NCI-H82 (cell line): ENCODE measurements at regions not wholly inside any gene's neighbourhood (a gene's known extent, or its start where the extent isn't known, plus 50 kb on each side); places are given as distances from the start of the nearest gene placed in this dataset.
"Not testable (repeated sequence)": the region's sequence is repeated elsewhere in the genome, so short reads cannot be mapped to it uniquely, and the experiment has no call there.

Source experiments
- DNase-seq: peaks from one replicate; lab custom pipeline; 2025; lab: John Stamatoyannopoulos, UW

DNA sequence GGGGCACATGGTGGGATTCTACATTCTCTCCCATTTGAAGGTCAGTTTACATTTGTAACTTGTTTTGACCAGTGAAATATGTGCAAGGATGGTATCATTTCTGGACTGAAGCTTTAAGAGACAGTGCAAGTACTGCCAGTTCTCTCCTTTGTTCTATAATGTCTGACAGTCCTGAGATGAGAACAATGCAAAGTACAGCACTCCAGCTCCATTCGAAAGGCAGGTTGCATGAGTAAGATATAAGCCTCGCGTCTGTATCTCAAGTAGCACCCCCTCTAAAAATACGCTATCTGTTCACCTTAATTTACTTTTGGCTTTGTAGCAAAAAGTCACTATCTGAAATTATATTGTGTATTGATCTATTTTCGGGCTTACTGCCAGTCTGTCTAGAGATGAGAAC is 1122.2 kb upstream of the TMEM132C start:
- DNase-seq, result no peak

DNA sequence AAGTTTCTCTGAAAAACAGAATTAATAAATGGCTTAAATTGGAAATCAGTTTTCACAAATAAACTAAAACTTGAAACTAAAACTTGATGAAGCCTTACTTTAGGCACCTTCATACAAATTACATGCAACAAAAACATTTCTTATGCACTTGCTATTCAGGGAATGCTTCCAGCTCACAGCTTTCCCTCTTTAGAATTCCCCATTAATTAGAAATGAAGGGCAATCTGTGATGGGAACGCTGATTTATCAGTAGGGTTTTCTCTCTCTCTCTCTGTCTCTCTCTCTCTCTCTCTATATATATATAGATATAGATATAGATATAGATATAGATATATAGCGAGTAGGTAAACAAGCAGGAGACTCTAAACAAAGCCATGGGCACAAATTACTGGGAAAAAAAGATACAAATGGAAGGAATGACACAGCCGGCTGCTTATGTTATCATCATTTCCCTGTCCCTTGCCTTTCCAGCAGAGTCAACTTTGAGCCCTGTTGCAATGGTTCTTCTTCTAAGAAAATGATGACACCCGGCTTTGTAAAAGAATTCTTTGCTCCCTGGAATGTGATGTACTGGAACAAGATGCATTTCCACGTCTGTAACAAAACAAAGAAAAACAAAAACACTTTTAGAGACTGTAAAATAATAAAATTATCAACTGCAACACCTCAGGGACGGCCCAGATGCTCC is 1121.6 kb upstream of the TMEM132C start:
- peak; percentile 30 for DNase-seq

DNA sequence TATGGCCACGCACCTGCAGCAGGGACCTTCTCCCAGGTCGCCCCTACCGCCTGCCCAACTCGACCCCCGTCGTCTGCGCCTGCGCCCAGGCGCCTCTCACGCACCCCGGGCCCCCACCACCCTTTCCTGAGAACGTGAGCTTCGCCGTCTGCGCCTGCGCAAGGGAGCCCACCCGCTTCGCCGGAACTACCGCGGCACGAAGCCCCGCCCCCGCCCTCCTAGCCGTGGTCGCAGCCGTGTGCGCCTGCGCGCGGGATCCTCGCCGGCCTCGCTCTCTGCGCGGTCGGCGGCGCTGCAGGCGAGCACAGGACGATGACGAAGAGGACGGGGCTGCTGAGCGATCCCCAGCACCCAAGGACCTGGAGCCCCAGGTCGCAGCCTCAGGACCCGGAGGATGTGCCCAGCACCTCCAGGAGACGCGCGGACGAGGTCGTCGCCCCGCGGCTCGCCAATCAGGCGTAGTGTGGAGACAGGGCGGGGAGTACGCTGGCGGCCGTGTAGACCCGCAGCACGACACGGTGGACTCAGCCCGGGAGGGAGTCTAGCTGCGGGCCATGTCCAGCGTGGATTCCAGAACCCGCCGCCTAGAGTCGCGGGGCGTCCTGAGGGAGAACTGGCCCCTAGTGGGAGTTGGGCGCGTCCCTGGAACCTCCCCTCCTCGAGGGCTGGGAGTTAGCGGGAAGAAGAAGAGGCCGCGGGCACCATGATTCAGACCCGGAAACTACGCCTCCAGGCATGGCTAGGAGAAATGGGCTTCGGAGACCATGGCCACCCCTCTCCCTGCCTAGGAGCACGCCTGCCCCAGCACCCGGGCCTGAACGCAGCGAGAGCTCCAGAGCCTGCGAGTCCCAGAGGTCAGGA is 1120.8 kb upstream of the TMEM132C start:
- DNase-seq, result peak; percentile 94

DNA sequence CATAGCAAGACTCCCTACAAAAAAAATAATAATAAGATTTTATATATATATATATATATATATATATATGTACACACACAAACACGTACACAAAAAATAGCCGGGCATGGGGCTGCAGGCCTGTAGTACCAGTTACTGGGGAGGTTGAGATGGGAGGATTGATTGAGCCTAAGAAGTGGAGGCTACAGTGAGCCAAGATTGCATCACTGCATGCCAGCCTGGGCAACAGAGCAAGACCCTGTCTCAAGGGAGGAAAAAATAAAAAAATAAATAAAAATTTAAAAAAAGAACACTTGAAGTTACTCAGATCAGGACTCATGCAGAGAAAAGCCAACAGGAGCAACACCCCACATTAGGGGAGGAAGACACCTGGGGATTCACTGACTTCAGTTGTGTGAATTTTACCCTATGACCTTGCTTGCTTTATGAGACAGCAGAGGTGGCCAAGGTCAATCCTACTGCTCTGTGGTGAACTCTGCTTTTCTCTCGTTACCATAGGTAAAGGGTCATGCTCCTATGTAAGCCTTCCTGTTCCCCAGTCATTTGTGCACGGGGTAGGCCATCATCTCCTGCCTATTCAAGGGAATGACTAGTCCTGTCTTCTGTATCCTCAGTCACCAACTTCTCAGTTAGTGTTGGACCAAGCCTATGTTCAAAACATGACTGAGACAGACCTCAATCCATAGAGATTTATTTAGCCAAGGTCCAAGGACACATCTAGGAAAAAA is 1119.8 kb upstream of the TMEM132C start:
- DNase-seq, result no peak

DNA sequence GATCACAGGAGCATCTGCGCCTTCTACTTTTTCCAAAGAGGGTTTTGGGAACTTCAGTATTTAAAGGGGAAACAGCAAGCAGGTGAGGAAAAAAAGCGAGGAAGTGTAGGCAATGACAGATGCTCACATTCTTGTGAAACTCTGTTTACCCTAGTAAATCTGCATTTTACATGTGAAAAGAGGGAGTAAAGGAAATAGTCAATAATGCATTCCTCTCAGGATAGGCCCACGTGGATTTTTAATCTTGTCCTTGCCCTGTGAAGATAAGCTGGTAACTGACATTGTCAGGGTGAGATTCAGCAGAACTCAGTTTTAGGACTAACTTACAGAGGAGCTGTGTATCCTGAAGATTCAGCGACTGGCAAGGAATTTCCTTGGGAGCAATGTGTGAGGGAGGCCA is 1119.2 kb upstream of the TMEM132C start:
- no peak for DNase-seq

DNA sequence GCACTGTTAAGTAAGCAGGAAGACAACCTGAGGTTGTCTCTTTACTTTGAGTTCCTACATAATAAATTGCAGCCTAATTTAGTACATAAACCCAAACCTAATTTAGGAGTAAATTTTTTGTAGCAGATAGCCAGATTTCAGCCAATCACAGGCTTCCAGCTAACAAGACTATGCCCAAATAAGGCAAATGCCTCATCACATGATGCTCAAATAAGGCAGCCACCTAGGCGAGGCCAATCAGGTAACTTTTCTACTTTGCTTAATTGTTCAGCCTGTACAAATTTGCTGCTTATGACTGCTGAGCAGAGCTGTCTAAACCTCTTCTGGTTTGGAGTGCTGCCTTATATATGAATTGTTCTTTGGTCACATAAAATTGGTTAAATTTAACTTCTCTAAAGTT is 1118.7 kb upstream of the TMEM132C start:
- no peak for DNase-seq

DNA sequence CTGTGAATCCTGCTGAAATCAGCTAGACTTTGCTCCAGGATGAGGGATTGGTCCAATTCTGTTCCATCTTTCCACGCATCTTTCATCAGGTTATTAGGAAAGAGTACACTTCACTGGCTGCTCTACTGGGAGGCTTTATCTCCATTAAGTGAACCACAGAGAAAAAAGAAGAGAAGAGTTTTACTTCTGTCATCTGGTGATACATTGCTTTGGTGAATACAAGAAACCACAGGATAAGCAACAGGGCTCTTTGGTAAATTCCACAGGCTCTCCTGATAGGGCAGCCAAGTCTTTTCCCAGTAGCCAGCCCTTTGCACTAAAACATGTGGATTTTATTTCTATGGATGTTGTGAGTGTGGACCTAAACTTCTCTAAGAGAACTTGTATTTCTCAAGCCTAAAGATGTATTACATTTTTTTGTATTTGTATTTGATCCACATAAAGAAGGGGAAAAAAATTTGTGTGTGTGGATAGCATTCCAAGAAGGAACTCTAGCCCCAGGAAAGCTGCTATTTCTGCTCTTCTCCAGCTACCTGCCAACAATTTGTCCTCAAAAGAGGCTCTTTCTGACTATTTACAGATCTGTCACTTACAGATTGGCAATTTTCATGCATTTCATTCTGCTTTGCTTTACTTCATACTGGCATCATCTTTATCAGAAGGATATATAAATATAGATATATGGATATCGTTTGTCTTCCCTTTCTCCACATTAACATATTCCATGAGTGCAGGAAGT is 1117.6 kb upstream of the TMEM132C start:
- no peak for DNase-seq

DNA sequence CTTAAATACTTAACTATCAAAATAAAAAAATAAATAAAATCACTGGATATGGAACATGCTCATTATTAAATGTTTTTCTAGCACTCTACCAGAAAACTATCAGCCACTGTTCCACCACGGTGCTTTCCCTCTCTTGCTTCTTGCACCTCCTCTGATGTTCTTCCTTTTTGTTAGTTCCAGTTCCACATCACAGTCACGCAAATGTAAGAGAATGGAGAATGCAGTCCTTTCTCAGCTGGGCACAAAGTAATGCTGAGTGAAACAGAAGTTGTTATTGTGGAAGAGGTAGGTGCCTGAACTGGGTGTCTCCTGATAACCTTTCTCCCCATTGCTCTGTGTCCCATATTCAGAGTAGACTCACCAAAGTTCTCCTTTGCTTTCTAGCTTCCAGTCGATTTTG is 1116.9 kb upstream of the TMEM132C start:
- DNase-seq, result no peak

DNA sequence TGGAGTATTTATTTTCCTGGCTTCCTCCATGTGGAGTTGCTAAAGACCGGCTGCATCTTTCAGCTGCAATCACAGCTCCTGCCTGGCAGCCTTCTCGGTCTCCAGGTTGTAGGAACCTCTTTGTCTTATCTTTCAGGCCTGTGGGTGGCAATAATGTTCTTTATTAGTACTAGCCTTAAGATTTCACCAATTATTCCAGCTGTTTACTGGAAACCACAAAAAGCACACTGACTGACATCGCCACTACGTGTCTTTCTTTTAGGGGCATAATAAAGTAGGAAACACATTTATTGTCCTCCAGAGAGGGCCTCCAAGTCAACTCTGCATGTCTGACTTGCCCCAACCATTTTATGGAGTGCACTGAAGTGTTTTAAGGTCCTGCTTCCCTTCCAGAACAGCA is 1116.5 kb upstream of the TMEM132C start:
- DNase-seq, result no peak

DNA sequence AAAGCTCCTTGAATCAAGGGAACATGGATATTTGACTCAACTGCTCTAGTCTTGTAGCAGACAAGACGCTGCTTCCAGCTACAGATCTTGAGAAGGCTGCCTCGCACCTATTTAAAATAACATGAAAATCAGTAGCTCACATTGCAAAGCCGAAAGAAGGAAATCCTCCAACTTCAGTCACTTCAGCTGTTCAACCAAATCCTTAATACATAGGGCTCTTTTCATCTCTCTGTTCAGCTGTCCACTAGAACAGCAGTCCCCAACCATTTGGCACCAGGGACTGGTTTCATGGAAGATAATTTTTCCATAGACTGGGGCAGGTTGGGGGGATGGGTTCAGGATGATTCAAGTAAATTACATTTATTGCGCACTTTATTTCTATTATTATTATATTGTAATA is 1116.0 kb upstream of the TMEM132C start:
- no peak for DNase-seq

DNA sequence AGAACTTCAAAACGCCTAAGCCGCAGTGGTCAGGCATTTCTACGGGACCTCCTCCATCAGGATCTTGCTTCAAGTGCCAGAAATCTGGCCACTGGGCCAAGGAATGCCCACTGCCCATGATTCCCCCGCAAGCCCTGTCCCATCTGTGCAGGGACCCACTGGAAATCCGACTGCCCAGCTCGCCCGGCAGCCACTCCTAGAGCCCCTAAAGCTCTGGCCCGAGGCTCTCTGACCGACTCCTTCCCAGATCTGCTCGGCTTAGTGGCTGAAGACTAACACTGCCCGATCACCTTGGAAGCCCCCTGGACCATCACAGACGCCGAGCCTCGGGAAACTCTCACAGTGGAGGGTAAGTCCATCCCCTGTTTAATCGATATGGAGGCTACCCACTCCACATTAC is 1113.0 kb upstream of the TMEM132C start:
- no peak for DNase-seq

DNA sequence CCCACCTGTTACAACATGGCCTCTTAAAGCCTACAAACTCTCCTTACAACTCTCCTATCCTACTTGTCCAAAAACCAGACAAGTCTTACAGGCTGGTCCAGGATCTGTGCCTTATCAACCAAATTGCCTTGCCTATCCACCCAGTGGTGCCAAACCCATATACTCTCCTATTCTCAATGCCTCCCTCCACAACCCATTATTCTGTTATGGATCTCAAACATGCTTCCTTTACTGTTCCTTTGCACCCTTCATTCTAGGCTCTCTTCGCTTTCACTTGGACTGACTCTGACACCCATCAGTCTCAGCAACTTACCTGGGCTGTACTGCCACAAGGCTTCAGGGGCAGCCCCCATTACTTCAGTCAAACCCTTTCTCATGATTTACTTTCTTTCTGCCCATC is 1112.1 kb upstream of the TMEM132C start:
- DNase-seq, result not testable (repeated sequence)

DNA sequence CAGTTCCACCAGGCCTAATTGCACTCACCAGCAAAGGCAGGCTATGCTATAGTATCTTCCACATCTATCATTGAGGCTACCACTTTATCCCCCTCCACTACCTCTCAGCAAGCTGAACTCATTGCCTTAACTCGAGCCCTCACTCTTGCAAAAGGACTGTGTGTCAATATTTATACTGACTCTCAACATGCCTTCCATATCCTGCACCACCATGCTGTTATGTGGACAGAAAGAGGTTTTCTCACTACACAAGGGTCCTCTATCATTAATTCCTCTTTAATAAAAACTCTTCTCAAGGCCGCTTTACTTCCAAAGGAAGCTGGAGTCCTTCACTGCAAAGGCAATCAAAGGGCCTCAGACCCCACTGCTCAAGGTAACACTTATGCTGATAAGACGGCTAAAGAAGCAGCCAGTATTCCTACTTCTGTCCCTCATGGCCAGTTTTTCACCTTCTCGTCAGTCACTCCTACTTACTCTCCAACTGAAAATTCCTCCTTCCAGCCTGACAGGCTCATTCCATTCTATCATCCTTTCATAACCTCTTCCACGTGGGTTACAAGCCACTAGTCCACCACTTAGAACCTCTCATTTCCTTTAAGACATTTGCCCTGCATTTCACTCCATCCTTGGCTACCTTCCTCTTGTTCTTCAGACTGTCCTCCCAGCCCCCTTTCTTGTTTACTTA is 1110.9 kb upstream of the TMEM132C start:
- DNase-seq, result not testable (repeated sequence)

DNA sequence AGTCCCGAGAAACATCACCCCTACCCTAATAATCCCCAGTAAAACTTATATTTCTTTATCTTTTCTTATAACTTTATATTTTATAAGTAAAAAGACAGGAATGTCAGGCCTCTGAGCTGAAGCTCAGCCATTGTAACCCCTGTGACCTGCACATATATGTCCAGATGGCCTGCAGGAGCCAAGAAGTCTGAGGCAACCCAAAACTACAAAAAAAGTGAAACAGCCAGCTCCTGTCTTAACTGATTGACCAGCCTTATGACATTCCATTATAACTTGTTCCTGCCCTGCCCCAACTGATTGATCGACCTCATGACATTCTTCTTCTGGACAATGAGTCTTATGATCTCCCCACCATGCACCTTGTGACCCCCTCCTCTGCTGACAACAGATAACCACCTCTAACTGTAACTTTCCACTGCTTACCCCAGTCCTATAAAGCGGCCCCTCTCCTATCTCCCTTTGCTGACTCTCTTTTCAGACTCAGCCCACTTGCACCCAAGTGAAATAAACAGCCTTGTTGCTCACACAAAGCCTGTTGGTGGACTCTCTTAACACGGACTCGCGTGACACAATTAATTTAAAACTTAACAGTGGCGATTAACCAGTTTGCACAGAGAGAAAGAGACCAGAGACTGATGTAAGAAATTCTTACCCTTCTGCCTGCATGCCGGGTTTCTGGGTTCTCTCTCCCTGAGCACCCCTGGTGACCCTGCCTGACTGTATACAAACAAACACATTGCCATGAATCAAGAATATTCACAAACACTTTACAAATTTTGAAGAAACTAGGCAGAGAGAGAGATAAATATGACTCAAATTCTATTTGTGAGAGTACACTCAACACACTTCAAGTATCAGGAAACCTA is 1109.2 kb upstream of the TMEM132C start:
- DNase-seq, result not testable (repeated sequence)

DNA sequence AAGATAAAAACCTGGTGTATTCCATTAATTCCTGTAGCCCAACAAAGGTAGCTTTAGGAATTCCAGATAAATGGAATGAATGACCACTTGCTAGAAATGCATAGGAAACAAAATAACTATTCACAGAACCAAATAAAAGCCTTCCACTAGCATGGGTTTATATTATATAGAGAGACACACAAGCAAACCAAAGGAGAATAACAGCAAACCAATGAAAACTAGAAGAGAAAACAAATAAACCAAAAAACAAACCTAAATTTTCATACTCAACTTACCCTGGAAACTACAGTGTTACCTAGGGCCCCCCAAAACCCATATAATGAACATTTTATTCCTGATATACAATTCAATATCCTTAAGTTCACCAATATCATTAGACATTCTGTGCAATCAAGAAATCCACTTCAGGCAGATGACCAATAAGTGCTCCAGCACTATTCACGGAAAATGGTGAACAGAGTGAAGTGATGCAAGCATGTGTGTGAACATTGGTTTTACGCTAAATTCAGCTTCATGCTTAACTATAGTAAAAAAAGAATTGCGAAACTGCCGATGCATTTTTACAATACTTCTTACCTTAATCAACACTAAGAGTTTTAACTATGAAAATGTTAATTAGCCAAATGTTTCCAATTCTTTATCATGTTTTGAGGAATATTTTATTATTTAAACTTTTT is 1108.4 kb upstream of the TMEM132C start:
- DNase-seq, result no peak

DNA sequence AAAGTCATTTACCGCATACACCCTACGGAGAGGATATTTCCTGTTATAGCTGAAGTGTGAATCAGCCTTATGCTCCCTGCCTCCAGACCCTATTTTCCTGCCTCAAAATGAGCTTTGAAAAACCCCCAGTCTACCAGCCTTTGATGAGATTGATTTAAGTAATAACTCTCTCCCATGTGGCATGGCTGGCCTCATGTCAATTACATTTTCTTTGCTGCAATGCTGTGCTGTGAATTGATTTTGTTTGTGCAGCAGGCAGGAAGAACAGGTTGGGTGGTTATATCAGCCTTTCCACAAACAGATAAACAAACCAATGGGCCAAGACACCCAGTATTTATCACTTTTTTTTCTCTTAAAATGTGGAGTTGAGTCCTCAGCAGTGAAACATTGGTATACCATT is 1105.5 kb upstream of the TMEM132C start:
- no peak for DNase-seq

DNA sequence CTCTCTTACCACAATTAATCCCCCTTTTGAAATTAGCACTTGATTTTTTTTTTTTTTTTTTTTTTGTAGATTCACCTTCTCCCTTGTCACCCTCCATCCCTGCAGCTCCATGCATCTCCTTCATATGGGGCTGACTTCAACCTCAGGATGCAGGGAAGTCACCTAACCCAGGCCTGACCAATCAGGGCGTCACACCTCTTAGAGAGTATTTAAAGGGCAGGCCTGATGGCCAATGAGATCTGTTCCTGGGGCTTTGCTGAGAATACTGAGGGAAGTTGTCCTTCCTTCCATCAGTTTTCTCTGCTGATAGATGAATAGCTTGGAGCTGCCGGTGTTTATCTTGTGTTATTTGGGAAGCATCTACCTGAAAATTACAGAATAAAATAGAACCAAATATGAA is 1104.7 kb upstream of the TMEM132C start:
- DNase-seq, result peak; percentile 12

DNA sequence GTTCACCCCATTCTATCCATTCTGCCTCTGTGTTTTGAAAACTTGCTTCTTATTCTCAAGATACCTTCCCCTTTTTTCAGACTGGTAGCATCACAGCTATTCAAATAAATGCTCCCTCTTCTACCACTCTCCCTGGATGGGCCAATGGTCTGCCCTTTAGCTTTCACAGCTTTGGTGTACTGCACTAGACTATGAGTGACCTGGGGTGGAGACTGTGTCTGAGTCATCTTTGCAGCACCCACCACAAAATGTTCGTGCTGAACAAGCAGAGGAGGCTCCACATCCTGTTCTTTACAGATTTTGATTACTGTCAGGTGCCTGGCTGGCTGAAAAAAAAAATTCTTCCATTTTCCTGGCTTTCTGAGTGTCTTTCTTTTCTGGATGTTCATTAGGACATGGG is 1104.1 kb upstream of the TMEM132C start:
- no peak for DNase-seq

DNA sequence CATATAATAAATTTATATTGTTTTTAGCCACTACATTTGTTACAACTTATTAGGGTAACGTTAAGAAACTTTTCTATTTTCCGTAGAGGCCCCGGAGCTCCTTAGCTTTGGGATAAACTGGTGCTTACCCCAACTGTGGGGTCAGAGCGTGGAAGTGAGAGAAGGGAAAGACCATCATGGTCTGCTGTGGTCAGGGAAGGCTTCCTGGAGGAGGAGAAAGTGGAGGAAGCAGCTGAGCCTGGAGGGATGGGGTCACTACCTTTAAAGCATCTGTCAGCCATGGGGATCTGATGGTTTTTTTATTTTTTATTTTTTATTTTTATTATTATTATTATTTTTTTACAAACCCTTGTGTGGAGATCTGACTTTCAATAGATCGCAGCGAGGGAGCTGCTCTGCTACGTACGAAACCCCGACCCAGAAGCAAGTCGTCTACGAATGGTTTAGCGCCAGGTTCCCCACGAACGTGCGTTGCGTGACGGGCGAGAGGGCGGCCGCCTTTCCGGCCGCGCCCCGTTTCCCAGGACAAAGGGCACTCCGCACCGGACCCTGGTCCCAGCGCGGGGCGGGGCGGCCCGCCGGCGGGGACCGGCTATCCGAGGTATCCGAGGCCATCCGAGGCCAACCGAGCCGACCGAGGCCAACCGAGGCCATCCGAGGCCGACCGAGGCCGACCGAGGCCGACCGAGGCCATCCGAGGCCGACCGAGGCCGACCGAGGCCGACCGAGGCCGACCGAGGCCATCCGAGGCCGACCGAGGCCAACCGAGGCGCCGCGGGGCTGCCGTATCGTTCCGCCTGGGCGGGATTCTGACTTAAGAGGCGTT is 1101.2 kb upstream of the TMEM132C start:
- peak; percentile 92 for DNase-seq
